ENCODE measurements at regions not wholly inside any gene's neighbourhood (a gene's known extent, or its start where the extent isn't known, plus 50 kb on each side); places are given as distances from the start of the nearest gene placed in this dataset.

DNA sequence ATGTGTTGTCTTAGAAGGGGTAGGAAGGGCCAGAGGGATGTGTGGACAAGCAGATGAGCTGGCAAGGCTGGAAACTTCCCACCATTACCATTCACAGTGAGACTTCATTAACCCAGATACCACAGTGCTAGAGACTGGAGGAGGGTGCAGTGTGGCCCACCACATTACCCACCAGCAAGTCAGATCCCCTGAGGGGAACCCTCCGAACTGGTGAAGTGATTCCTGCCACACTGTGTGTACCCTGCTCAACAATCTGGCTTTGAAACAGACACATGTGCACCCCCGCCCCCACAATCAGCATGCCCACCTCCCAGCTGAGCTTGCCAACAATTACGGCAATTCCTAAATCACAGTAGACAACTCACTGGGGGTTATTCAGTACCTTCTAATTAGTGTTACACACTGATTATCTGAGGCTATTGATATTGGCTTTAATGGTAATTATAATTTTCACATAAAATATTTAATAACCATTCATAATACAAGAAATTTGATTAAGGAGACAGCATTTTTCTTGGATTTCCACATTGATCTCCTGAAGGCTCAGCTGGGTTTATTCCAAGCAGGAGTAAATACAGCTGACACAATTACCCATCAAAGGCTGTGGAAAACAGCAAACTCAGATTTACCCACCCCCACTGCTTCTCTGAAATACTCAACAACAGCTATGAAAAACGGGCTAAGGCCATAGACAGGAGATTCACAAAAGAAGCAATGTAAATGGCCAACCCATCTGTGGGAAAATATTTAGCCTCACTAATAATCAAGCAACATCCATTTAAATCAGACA, 169.3 kb upstream of the FSTL4 start:
- CTCF ChIA-PET (ENCODE audit: partially characterized antibody): no interaction called here
- no peak overlapping the region for H3K4me3 Mint-ChIP-seq

DNA sequence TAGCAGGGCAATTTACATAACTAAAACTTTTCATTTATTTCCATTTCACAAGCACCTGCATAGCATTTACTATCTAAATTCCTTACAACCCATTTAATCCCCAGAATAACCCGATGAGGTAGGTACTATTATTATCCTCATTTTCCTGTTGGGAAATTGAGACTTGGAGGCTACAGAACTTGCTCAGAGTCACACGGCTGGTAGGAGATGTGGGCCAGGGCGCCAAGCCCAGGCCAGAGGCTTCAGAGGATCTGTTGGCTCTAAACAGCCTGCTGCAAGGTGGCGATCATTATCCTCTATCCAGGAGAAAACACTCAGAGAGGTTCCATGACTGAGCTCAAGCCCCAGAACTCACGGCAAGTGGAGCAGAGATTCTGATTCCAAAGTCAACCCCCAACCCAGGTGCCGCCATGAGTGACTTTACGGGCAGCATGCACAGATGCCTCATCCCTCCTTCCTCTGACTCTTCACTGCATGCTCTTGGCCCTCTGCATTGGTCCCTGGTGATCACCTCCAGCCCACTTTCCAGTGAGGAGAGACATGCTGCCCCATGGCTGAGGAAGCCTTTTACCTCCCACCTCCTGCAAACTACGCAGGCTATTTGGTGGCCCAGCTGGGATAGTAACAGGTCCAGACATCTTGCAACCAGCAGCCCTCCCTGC, 168.4 kb upstream of the FSTL4 start:
- ChIA-PET POLR2A (ENCODE audit: partially characterized antibody) (no interaction called here), CTCF (ENCODE audit: partially characterized antibody) (no interaction called here)
- Histone ChIP-seq H3K4me3 (ENCODE audit: low read length in 2 of 2) (no peak overlapping the region), H3K9me3 (ENCODE audit: control insufficient read depth in 1 of 2, low read length in 2 of 2) (no peaks in the 10 kb centered on the region), H3K36me3 (ENCODE audit: insufficient read depth, low read length) (no peaks in the 10 kb centered on the region), H3K27ac (ENCODE audit: low read depth, low read length) (no peak overlapping the region), H3K27me3 (ENCODE audit: insufficient read depth, low read length) (no peaks in the 10 kb centered on the region), H3K4me1 (ENCODE audit: insufficient read depth, low read length) (no peaks in the 10 kb centered on the region)
- intact Hi-C loops (cut with micrococcal nuclease): no loop called here
- Mint-ChIP-seq H3K4me3 (no peak overlapping the region), H3K4me1 (no peaks in the 10 kb centered on the region), H3K36me3 (no peaks in the 10 kb centered on the region), H3K27me3 (peaks cover 2 to 4% of the 10 kb centered on the region in 2 donors), H3K27ac (no peak overlapping the region), H3K9me3 (peaks cover 0 to 5% (median 0%) of the 10 kb centered on the region in 8 donors)
- DNase-seq: no peak

More for the DNA sequence above, 169.3 kb upstream of the FSTL4 start:
- Histone ChIP-seq H3K27me3 (ENCODE audit: insufficient read depth, low read length) (no peaks in the 10 kb centered on the region), H3K36me3 (ENCODE audit: insufficient read depth, low read length) (no peaks in the 10 kb centered on the region), H3K4me3 (ENCODE audit: low read length in 2 of 2) (no peak overlapping the region), H3K27ac (ENCODE audit: low read depth, low read length) (no peak overlapping the region), H3K4me1 (ENCODE audit: insufficient read depth, low read length) (no peaks in the 10 kb centered on the region), H3K9me3 (ENCODE audit: control insufficient read depth in 1 of 2, low read length in 2 of 2) (no peaks in the 10 kb centered on the region)
- Mint-ChIP-seq H3K4me1 (no peaks in the 10 kb centered on the region), H3K9me3 (peaks cover 0 to 5% (median 0%) of the 10 kb centered on the region in 8 donors), H3K36me3 (no peaks in the 10 kb centered on the region), H3K27me3 (peaks cover 2 to 4% of the 10 kb centered on the region in 2 donors), H3K27ac (no peak overlapping the region)
- POLR2A ChIA-PET (ENCODE audit: partially characterized antibody): no interaction called here
- intact Hi-C loops (cut with micrococcal nuclease): no loop called here
- no peak for DNase-seq

DNA sequence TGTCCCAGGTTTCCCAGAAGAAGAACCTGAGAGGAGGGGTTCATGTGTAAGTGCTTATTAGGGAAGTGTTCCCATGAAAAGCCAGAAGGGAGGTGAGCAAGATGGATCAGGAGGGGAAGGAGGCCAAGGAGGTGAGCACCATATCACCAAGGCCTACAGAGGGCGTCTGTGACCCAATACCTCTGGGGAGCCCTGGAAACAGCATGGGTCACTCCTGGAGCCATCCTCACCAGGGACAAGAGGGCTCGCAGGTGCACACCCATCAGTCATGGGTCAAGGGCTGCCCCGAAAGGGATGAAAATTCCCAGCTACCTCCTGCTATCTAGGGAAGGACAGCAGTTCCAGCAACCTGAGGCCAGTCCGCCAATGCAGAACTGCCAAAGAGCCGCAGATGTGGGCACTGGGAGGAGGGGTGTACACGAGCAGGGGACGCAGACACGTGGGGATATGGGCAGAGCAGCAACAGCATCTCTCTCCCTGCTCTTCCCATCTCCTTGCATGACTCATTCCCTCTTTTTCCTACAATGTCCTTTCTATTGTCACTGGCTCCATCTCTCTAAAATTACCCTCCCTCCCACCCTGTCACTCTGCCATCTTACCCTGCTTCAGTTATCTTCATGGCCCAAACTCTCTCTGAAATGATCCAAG, 167.6 kb upstream of the FSTL4 start:
- peaks cover 0 to 3% (median 0%) of the 10 kb centered on the region in 8 donors for H3K9me3 Mint-ChIP-seq
- Histone ChIP-seq H3K36me3 (ENCODE audit: insufficient read depth, low read length) (no peaks in the 10 kb centered on the region), H3K4me1 (ENCODE audit: insufficient read depth, low read length) (no peaks in the 10 kb centered on the region), H3K27me3 (ENCODE audit: insufficient read depth, low read length) (no peaks in the 10 kb centered on the region), H3K27ac (ENCODE audit: low read depth, low read length) (no peak overlapping the region), H3K4me3 (ENCODE audit: low read length in 2 of 2) (no peak overlapping the region), H3K9me3 (ENCODE audit: control insufficient read depth in 1 of 2, low read length in 2 of 2) (no peaks in the 10 kb centered on the region)
- intact Hi-C loops (cut with micrococcal nuclease): no loop called here
- CTCF ChIA-PET (ENCODE audit: partially characterized antibody): no interaction called here
- H3K4me3 Mint-ChIP-seq: no peak overlapping the region
- H3K36me3 Mint-ChIP-seq: no peaks in the 10 kb centered on the region
- H3K4me1 Mint-ChIP-seq: no peaks in the 10 kb centered on the region
- H3K27me3 Mint-ChIP-seq: peaks cover 1 to 2% of the 10 kb centered on the region in 2 donors
- H3K27ac Mint-ChIP-seq: no peak overlapping the region
- no peak for DNase-seq
- POLR2A ChIA-PET (ENCODE audit: partially characterized antibody): no interaction called here

DNA sequence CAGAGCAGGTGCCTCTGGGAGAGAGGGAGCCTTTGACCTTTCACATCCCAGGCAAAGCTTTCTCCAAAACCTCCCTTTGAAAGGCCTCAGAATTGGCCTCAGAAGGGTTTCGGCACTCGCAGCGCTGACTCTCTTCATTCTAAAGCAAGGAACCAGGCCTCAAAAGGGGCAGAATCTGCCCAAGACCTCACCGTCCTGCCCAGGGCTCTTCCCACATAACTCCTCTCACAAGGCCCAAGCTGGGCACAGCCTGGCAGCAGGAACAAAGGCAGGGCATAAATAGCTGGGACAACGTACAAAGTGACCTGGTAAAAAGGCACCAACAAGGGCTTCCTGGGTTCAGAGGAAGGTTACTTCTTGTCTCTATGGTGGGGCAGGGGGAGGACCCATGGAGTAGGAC, 166.3 kb upstream of the FSTL4 start:
- no peaks in the 10 kb centered on the region for H3K4me1 Mint-ChIP-seq
- H3K36me3 Mint-ChIP-seq: no peaks in the 10 kb centered on the region
- no peaks in the 10 kb centered on the region for H3K4me1 ChIP-seq (ENCODE audit: insufficient read depth, low read length)
- ChIA-PET CTCF (ENCODE audit: partially characterized antibody) (no interaction called here), POLR2A (ENCODE audit: partially characterized antibody) (no interaction called here)
- no peak overlapping the region for H3K27ac ChIP-seq (ENCODE audit: low read depth, low read length)
- H3K9me3 Mint-ChIP-seq: no peaks in the 10 kb centered on the region
- H3K4me3 Mint-ChIP-seq: no peak overlapping the region
- no peaks in the 10 kb centered on the region for H3K27me3 ChIP-seq (ENCODE audit: insufficient read depth, low read length)
- no peaks in the 10 kb centered on the region for H3K9me3 ChIP-seq (ENCODE audit: control insufficient read depth in 1 of 2, low read length in 2 of 2)
- intact Hi-C loops (cut with micrococcal nuclease): no loop called here
- no peak for DNase-seq
- H3K27me3 Mint-ChIP-seq: peaks cover 0 to 5% of the 10 kb centered on the region in 2 donors
- no peaks in the 10 kb centered on the region for H3K36me3 ChIP-seq (ENCODE audit: insufficient read depth, low read length)
- no peak overlapping the region for H3K27ac Mint-ChIP-seq
- H3K4me3 ChIP-seq (ENCODE audit: low read length in 2 of 2): no peak overlapping the region

DNA sequence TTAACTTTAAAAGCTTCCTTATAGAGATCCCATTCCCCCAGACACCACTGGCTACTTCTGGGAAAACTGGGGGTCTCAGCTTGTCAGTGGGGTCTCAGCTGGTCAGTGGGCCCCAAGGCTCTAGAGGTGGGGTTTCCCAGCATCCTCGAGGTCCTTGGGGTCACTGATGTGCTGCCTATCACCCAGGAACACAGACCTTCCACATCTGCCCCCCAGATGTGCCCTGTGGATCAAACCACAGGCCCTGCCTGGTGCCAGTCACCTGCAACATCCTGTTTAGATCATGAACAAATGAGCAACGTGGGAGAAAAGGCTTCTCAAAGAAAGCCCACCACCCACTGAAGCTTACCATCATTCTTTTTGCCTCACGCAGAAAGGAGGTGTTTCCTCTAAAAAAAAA, 165.6 kb upstream of the FSTL4 start:
- Mint-ChIP-seq H3K9me3 (peaks cover 0 to 2% (median 0%) of the 10 kb centered on the region in 8 donors), H3K27me3 (peaks cover 3 to 5% of the 10 kb centered on the region in 2 donors), H3K27ac (no peak overlapping the region), H3K36me3 (no peaks in the 10 kb centered on the region), H3K4me3 (no peak overlapping the region), H3K4me1 (no peaks in the 10 kb centered on the region)
- intact Hi-C loops (cut with micrococcal nuclease): no loop called here
- H3K27me3 ChIP-seq (ENCODE audit: insufficient read depth, low read length): no peaks in the 10 kb centered on the region
- no peak overlapping the region for H3K27ac ChIP-seq (ENCODE audit: low read depth, low read length)
- ChIA-PET POLR2A (ENCODE audit: partially characterized antibody) (no interaction called here), CTCF (ENCODE audit: partially characterized antibody) (no interaction called here)
- H3K4me1 ChIP-seq (ENCODE audit: insufficient read depth, low read length): no peaks in the 10 kb centered on the region
- H3K4me3 ChIP-seq (ENCODE audit: low read length in 2 of 2): no peak overlapping the region
- DNase-seq: no peak
- no peaks in the 10 kb centered on the region for H3K36me3 ChIP-seq (ENCODE audit: insufficient read depth, low read length)
- no peaks in the 10 kb centered on the region for H3K9me3 ChIP-seq (ENCODE audit: control insufficient read depth in 1 of 2, low read length in 2 of 2)

DNA sequence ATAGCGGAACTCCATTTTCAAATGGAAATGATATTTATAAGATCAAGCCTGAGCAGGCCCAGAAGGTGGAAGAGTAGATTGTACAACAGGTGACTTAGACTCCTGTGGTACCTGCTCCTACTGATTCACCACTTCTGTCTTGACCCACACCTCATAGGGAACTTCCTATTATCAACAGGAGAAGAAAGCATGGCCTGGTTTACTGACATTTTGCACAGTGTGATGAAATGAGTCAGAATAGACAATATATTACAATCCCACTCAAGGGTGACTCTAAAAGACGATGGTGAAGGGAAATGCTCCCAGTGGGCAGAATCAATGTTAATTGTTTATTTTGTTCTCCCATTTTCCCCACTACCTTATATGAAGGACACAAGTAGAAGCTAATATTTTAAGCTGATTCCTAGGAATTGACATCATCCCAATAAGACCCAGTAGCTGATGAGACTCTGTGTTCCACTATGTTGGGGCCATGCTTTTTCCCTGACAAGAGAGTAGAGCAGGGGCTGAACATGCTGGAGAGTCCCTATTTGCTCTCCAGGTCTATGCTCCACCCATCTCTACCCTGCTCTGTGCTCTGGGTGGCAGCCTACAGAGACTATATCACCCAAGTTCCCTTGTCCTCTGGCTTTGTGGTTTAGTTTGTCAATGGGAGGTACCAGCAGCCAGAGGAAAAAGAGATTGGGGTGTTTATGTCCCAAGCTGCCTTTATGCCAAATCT, 163.4 kb upstream of the FSTL4 start:
- ChIA-PET CTCF (ENCODE audit: partially characterized antibody) (no interaction called here), POLR2A (ENCODE audit: partially characterized antibody) (no interaction called here)
- Mint-ChIP-seq H3K36me3 (no peaks in the 10 kb centered on the region), H3K9me3 (peaks cover 0 to 9% (median 0%) of the 10 kb centered on the region in 8 donors), H3K27me3 (peaks cover 8 to 10% of the 10 kb centered on the region in 2 donors), H3K4me1 (no peaks in the 10 kb centered on the region), H3K27ac (no peak overlapping the region), H3K4me3 (no peak overlapping the region)
- intact Hi-C loops (cut with micrococcal nuclease): no loop called here
- H3K4me1 ChIP-seq (ENCODE audit: insufficient read depth, low read length): no peaks in the 10 kb centered on the region
- no peak overlapping the region for H3K4me3 ChIP-seq (ENCODE audit: low read length in 2 of 2)
- no peaks in the 10 kb centered on the region for H3K9me3 ChIP-seq (ENCODE audit: control insufficient read depth in 1 of 2, low read length in 2 of 2)
- H3K36me3 ChIP-seq (ENCODE audit: insufficient read depth, low read length): no peaks in the 10 kb centered on the region
- peaks cover 6% of the 10 kb centered on the region for H3K27me3 ChIP-seq (ENCODE audit: insufficient read depth, low read length)
- H3K27ac ChIP-seq (ENCODE audit: low read depth, low read length): no peak overlapping the region
- DNase-seq: no peak
